H9 (cell line): ENCODE measurements at regions not wholly inside any gene's neighbourhood (a gene's known extent, or its start where the extent isn't known, plus 50 kb on each side); places are given as distances from the start of the nearest gene placed in this dataset.

Source experiments
- DNase-seq: peaks from one replicate; pipeline ENCODE4 v3.0.0-alpha.2; 2017
- H2AFZ ChIP-seq: one replicate; pipeline ENCODE4 v1.6.1; 2013; ENCODE audit warnings: mild to moderate bottlenecking, low read length, control low read depth, moderate library complexity
- H2AK5ac ChIP-seq: 2 replicates; pipeline ENCODE4 v1.6.1; 2013; ENCODE audit warnings: low read length, control low read depth, mixed read lengths; ENCODE audit not compliant: insufficient read length
- H2BK120ac ChIP-seq: one replicate; pipeline ENCODE4 v1.6.1; 2013; ENCODE audit warnings: low read depth, mild to moderate bottlenecking, low read length, control low read depth, inconsistent platforms; ENCODE audit not compliant: poor library complexity, severe bottlenecking
- H2BK12ac ChIP-seq: 2 replicates; pipeline ENCODE4 v1.6.1; 2013; ENCODE audit warnings: low read length, control low read depth, mixed read lengths, low read depth; ENCODE audit not compliant: insufficient read length
- H2BK15ac ChIP-seq: 2 replicates; pipeline ENCODE4 v1.6.1; 2013; ENCODE audit warnings: low read depth, low read length, control low read depth
- H2BK20ac ChIP-seq: one replicate; pipeline ENCODE4 v1.6.1; 2013; ENCODE audit warnings: low read depth, mild to moderate bottlenecking, low read length, control low read depth, inconsistent platforms; ENCODE audit not compliant: poor library complexity, severe bottlenecking
- H2BK5ac ChIP-seq: 2 replicates; pipeline ENCODE4 v1.6.1; 2013; ENCODE audit warnings: low read length, control low read depth, mixed read lengths; ENCODE audit not compliant: insufficient read length
- H3K14ac ChIP-seq: 2 replicates; pipeline ENCODE4 v1.6.1; 2013; ENCODE audit warnings: low read length, control low read depth; ENCODE audit not compliant: insufficient read depth
- H3K18ac ChIP-seq: 2 replicates; pipeline ENCODE4 v1.6.1; 2013; ENCODE audit warnings: low read depth, mild to moderate bottlenecking, mixed read lengths, low read length, control low read depth; ENCODE audit not compliant: insufficient read length
- H3K23ac ChIP-seq: 2 replicates; pipeline ENCODE4 v1.6.1; 2013; ENCODE audit warnings: low read length, control low read depth, mixed read lengths, low read depth; ENCODE audit not compliant: insufficient read length
- H3K23me2 ChIP-seq: 2 replicates; pipeline ENCODE4 v1.6.1; 2013; ENCODE audit warnings: low read depth, mild to moderate bottlenecking, mixed read lengths, low read length, control low read depth; ENCODE audit not compliant: insufficient read length, poor library complexity, severe bottlenecking
- H3K27ac ChIP-seq: 2 replicates; pipeline ENCODE4 v1.5.1; 2013; ENCODE audit warnings: low read length, control low read depth, mixed read lengths, low read depth; ENCODE audit not compliant: insufficient read length
- H3K27me3 ChIP-seq: 2 replicates; pipeline ENCODE4 v1.6.1; 2013; ENCODE audit warnings: low read length, control low read depth, inconsistent platforms; ENCODE audit not compliant: insufficient read depth
- H3K4ac ChIP-seq: 2 replicates; pipeline ENCODE4 v1.6.1; 2013; ENCODE audit warnings: low read depth, mild to moderate bottlenecking, control low read depth, inconsistent platforms, low read length, moderate library complexity
- H3K4me1 ChIP-seq: 2 replicates; pipeline ENCODE4 v1.6.1; 2013; ENCODE audit warnings: low read length, control low read depth, inconsistent platforms; ENCODE audit not compliant: insufficient read depth
- H3K4me2 ChIP-seq: 2 replicates; pipeline ENCODE4 v1.6.1; 2013; ENCODE audit warnings: low read length, control low read depth, mixed read lengths; ENCODE audit not compliant: insufficient read length, insufficient read depth
- H3K56ac ChIP-seq: 2 replicates; pipeline ENCODE4 v1.6.1; 2013; ENCODE audit warnings: low read depth, mild to moderate bottlenecking, mixed read lengths, low read length, control low read depth; ENCODE audit not compliant: insufficient read length
- H3K79me1 ChIP-seq: 2 replicates; pipeline ENCODE4 v1.6.1; 2013; ENCODE audit warnings: low read depth, mild to moderate bottlenecking, moderate library complexity, low read length, control low read depth, inconsistent platforms; ENCODE audit not compliant: insufficient read depth, poor library complexity, severe bottlenecking
- H3K79me2 ChIP-seq: 2 replicates; pipeline ENCODE4 v1.6.1; 2013; ENCODE audit warnings: low read length, control low read depth, inconsistent platforms; ENCODE audit not compliant: insufficient read depth
- H3K9ac ChIP-seq: 2 replicates; pipeline ENCODE4 v1.6.1; 2013; ENCODE audit warnings: low read length, control low read depth, mixed read lengths; ENCODE audit not compliant: insufficient read length; ENCODE audit errors: extremely low read depth
- H3K9me3 ChIP-seq: one replicate; pipeline ENCODE4 v1.6.1; 2013; ENCODE audit warnings: low read depth, low read length, inconsistent platforms; ENCODE audit not compliant: control insufficient read depth
- H3T11ph ChIP-seq: one replicate; pipeline ENCODE4 v1.6.1; 2013; ENCODE audit warnings: mild to moderate bottlenecking, low read length, control low read depth, inconsistent platforms
- H4K20me1 ChIP-seq: one replicate; pipeline ENCODE4 v1.6.1; 2013; ENCODE audit not compliant: control insufficient read depth, insufficient read length, insufficient read depth
- H4K5ac ChIP-seq: 2 replicates; pipeline ENCODE4 v1.6.1; 2013; ENCODE audit warnings: low read depth, mild to moderate bottlenecking, mixed read lengths, low read length, control low read depth; ENCODE audit not compliant: insufficient read length
- H4K8ac ChIP-seq: replicated peaks from 2 replicates; pipeline ENCODE4 v1.6.1; 2013; ENCODE audit warnings: low read length, control low read depth, mixed read lengths, low read depth; ENCODE audit not compliant: insufficient read length
- H4K91ac ChIP-seq: 2 replicates; pipeline ENCODE4 v1.6.1; 2013; ENCODE audit warnings: low read depth, mild to moderate bottlenecking, moderate library complexity, mixed read lengths, low read length, control low read depth; ENCODE audit not compliant: insufficient read length
- H3K27ac Mint-ChIP-seq, 3 experiments: 2 replicates in 2 of 3; 3 replicates in 1 of 3; pipeline ENCODE4 v1.8.0; 2020 to 2021; ENCODE audit warnings: mixed read lengths in 3 of 3, mild to moderate bottlenecking in 1 of 3, moderate library complexity in 1 of 3
- H3K27me3 Mint-ChIP-seq: 2 replicates; pipeline ENCODE4 v1.8.0; 2021; ENCODE audit warnings: low read depth, mild to moderate bottlenecking, moderate library complexity, mixed read lengths
- H3K36me3 Mint-ChIP-seq, 3 experiments: 2 replicates in 2 of 3; 3 replicates in 1 of 3; pipeline ENCODE4 v1.8.0; 2020 to 2021; ENCODE audit warnings: low read depth in 3 of 3, mixed read lengths in 3 of 3; ENCODE audit not compliant: insufficient read depth in 1 of 3
- H3K4me1 Mint-ChIP-seq, 2 experiments: 2 replicates each; pipeline ENCODE4 v1.8.0; 2020; ENCODE audit warnings: mixed read lengths in 2 of 2
- H3K4me3 Mint-ChIP-seq, 2 experiments: 2 replicates in 1 of 2; 3 replicates in 1 of 2; pipeline ENCODE4 v1.8.0; 2020 to 2021; ENCODE audit warnings: mild to moderate bottlenecking in 2 of 2, mixed read lengths in 2 of 2, moderate library complexity in 1 of 2
- H3K9me3 Mint-ChIP-seq, 2 experiments: 2 replicates in 1 of 2; 3 replicates in 1 of 2; pipeline ENCODE4 v1.8.0; 2020; ENCODE audit warnings: mild to moderate bottlenecking in 2 of 2, mixed read lengths in 2 of 2, moderate library complexity in 1 of 2
- CTCF ChIP-seq: fragments of 200-600 bp; sonication (generic); conservative IDR thresholded peaks from 3 replicates; pipeline ENCODE4 v1.8.0; 2021; ENCODE audit warnings: antibody characterized with exemption, mild to moderate bottlenecking
- WGBS: extraction: QIAGEN DNeasy Blood & Tissue Kit; methylation state at CpG from one replicate; pipeline ENCODE4 v1.1.7; 2013; ENCODE audit warnings: missing lambda C conversion rate, low lambda C conversion rate, mixed read lengths; ENCODE audit not compliant: insufficient read length; ENCODE audit errors: extremely low coverage; 5-methylcytosine and 5-hydroxymethylcytosine counted together

DNA sequence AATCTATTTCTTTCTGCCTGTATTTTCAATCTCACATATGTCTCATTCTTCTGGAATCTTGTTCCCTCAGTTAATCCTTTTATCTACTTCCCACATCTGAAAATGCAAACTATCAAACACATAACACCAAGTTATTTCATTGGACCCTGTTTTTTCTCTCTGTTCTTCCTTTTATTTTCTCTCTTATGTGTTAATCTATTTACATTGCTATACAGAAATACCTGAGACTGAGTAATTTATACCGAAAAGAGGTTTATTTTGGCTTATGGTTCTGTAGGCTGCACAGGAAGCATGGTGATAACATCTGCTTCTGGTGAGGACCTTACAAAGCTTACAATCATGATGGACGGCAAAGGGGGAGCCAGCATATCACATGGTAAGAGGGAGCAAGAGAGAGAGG, 247.6 kb downstream of the TGFB2 start:
- no peak for TF ChIP-seq CTCF
- no peak overlapping the region for H3K27ac ChIP-seq
- H2AFZ ChIP-seq = no peak overlapping the region

More for the DNA sequence above, 247.6 kb downstream of the TGFB2 start:
- Histone ChIP-seq H4K5ac (no peak overlapping the region), H3K14ac (no peak overlapping the region), H3K79me2 (no peaks in the 10 kb centered on the region), H2BK15ac (no peak overlapping the region), H2AK5ac (no peak overlapping the region), H3K79me1 (no peaks in the 10 kb centered on the region), H4K20me1 (no peaks in the 10 kb centered on the region), H3T11ph (no peak overlapping the region), H3K9me3 (no peaks in the 10 kb centered on the region), H3K9ac (no peak overlapping the region), H3K56ac (no peak overlapping the region), H4K8ac (no peak overlapping the region), H2BK12ac (no peak overlapping the region), H2BK120ac (no peak overlapping the region), H3K18ac (no peak overlapping the region), H3K4me2 (no peak overlapping the region), H3K4me1 (no peaks in the 10 kb centered on the region), H4K91ac (no peak overlapping the region), H3K4ac (no peak overlapping the region), H3K23ac (no peak overlapping the region), H2BK5ac (no peak overlapping the region), H3K23me2 (no peaks in the 10 kb centered on the region), H3K27me3 (no peaks in the 10 kb centered on the region), H2BK20ac (no peak overlapping the region)
- Mint-ChIP-seq H3K36me3 (no peaks in the 10 kb centered on the region; a peak in 1 of 7 replicates), H3K9me3 (peaks cover 0 to 2% of the 10 kb centered on the region in 2 experiments; a peak in 2 of 5 replicates), H3K27ac (no peak overlapping the region), H3K4me1 (no peaks in the 10 kb centered on the region), H3K4me3 (no peak overlapping the region), H3K27me3 (no peaks in the 10 kb centered on the region; the same call in none of the 2 replicates)
- DNase-seq = no peak
- WGBS = no CpG with 5 or more reads among the region's 2 CpGs
